Thyroid gland (tissue), 4 donors: ENCODE measurements at regions not wholly inside any gene's neighbourhood (a gene's known extent, or its start where the extent isn't known, plus 50 kb on each side); places are given as distances from the start of the nearest gene placed in this dataset.
"Not testable (repeated sequence)": the region's sequence is repeated elsewhere in the genome, so short reads cannot be mapped to it uniquely, and the experiment has no call there.

Experiments
- CTCF ChIP-seq, 6 experiments: fragments of 200-600 bp in 3 of 6; fragments of 450-650 bp in 3 of 6; sonication (generic) in 3 of 6; IDR thresholded peaks; one replicate each; pipeline ENCODE4 v1.5.1; 2016 to 2019; ENCODE audit warnings: antibody characterized with exemption in 6 of 6, mild to moderate bottlenecking in 2 of 6, inconsistent platforms in 1 of 6, moderate library complexity in 1 of 6
- POLR2A ChIP-seq, 2 donors: fragments of 450-650 bp; IDR thresholded peaks; one replicate each; pipeline ENCODE4 v1.6.1; 2017; ENCODE audit warnings: antibody characterized with exemption in 2 of 2, mild to moderate bottlenecking in 2 of 2, moderate library complexity in 1 of 2

- TF ChIP-seq CTCF, POLR2A (IDR thresholded peaks at IDR 0.05): not testable (repeated sequence)
These were observed 114.7 kb downstream of the OR4M2 start for GRCh38 chr15:22194739-22195617.
